ENCODE measurements at regions not wholly inside any gene's neighbourhood (a gene's known extent, or its start where the extent isn't known, plus 50 kb on each side); places are given as distances from the start of the nearest gene placed in this dataset.

DNA sequence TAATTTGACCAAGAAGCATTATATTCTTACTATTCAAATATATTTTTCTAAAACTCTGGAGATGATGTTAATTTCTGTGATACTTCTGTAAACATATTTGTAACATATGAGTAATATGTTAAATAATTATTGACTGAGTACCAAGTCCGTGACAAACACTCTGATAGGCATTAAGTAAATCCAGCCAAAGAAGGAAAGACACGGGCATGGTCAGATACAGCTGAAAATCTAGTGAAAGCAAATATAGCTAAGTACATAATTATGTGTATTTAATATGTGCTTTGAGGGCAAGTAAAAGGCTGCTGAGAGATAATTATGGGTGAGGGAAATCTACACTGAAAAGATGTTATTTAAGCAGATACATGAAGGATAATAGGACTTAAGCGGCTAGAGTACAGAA, 1263.6 kb upstream of the ADGRL3 start:
- Histone ChIP-seq H3K36me3 (ENCODE audit: low read depth) (no peaks in the 10 kb centered on the region), H3K4me1 (ENCODE audit: low read depth) (no peaks in the 10 kb centered on the region), H3K4me3 (no peak overlapping the region), H3K9me3 (no peaks in the 10 kb centered on the region)
- no peak for DNase-seq
- TF ChIP-seq, protein P1, sequence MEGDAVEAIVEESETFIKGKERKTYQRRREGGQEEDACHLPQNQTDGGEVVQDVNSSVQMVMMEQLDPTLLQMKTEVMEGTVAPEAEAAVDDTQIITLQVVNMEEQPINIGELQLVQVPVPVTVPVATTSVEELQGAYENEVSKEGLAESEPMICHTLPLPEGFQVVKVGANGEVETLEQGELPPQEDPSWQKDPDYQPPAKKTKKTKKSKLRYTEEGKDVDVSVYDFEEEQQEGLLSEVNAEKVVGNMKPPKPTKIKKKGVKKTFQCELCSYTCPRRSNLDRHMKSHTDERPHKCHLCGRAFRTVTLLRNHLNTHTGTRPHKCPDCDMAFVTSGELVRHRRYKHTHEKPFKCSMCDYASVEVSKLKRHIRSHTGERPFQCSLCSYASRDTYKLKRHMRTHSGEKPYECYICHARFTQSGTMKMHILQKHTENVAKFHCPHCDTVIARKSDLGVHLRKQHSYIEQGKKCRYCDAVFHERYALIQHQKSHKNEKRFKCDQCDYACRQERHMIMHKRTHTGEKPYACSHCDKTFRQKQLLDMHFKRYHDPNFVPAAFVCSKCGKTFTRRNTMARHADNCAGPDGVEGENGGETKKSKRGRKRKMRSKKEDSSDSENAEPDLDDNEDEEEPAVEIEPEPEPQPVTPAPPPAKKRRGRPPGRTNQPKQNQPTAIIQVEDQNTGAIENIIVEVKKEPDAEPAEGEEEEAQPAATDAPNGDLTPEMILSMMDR (IDR thresholded peaks at IDR 0.05), result no peak
- ATAC-seq, result no peak
- intact Hi-C loops (cut with DNase I, micrococcal nuclease), result no loop called here

- ATAC-seq (no peak), DNase-seq (no peak)
- TF ChIP-seq, protein P1 (IDR thresholded peaks at IDR 0.05), result no peak
- no peaks in the 10 kb centered on the region for H3K4me1 ChIP-seq (ENCODE audit: low read depth)
- intact Hi-C loops (cut with DNase I, micrococcal nuclease), result no loop called here
- H3K9me3 ChIP-seq, result no peaks in the 10 kb centered on the region
- no peaks in the 10 kb centered on the region for H3K36me3 ChIP-seq (ENCODE audit: low read depth)
- H3K4me3 ChIP-seq, result no peak overlapping the region
Observed at GRCh38 chr4:59938166-59938565, 1262.0 kb upstream of the ADGRL3 start.

- H3K4me1 ChIP-seq (ENCODE audit: low read depth), result no peaks in the 10 kb centered on the region
- H3K4me3 ChIP-seq, result no peak overlapping the region
- no peaks in the 10 kb centered on the region for H3K9me3 ChIP-seq
- TF ChIP-seq, protein P1 (IDR thresholded peaks at IDR 0.05), result no peak
- H3K36me3 ChIP-seq (ENCODE audit: low read depth), result no peaks in the 10 kb centered on the region
- DNase-seq (no peak), ATAC-seq (no peak)
- intact Hi-C loops (cut with DNase I, micrococcal nuclease), result no loop called here
Observed at GRCh38 chr4:59945277-59945676, 1254.8 kb upstream of the ADGRL3 start.

GRCh38 chr4:59945716-59946115, 1254.4 kb upstream of the ADGRL3 start:
- no peak for DNase-seq
- no peaks in the 10 kb centered on the region for H3K4me1 ChIP-seq (ENCODE audit: low read depth)
- no peaks in the 10 kb centered on the region for H3K9me3 ChIP-seq
- ATAC-seq, result no peak
- no peaks in the 10 kb centered on the region for H3K36me3 ChIP-seq (ENCODE audit: low read depth)
- TF ChIP-seq, protein P1 (IDR thresholded peaks at IDR 0.05), result no peak
- no peak overlapping the region for H3K4me3 ChIP-seq
- intact Hi-C loops (cut with DNase I, micrococcal nuclease), result no loop called here

DNA sequence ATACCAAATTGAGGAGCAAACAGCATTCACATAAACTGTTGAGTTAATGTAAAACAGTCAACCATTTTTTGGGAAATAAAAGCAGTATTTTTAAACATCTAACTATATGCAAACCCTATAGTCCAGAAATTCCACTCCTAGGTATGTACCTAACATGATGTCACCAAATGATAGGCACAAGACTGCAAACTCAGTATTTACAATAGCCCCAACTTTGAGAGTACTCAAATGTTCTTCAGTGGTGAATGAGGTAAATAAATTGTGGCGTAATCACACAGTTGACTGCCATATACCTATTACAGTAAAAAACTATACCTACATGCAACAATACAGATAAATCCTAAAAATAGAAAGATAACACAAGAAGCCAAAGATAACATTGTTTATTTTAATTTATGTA, 1243.8 kb upstream of the ADGRL3 start:
- no peak overlapping the region for H3K4me3 ChIP-seq

More for the DNA sequence above, 1243.8 kb upstream of the ADGRL3 start:
- DNase-seq, result no peak
- Histone ChIP-seq H3K4me1 (ENCODE audit: low read depth) (no peaks in the 10 kb centered on the region), H3K9me3 (no peaks in the 10 kb centered on the region), H3K36me3 (ENCODE audit: low read depth) (no peaks in the 10 kb centered on the region)
- intact Hi-C loops (cut with DNase I, micrococcal nuclease), result no loop called here
- TF ChIP-seq, protein P1 (IDR thresholded peaks at IDR 0.05), result no peak
- ATAC-seq, result no peak
